Panc1 (cell line): ENCODE measurements at regions not wholly inside any gene's neighbourhood (a gene's known extent, or its start where the extent isn't known, plus 50 kb on each side); places are given as distances from the start of the nearest gene placed in this dataset.

Experiments used
- ATAC-seq: fragments of 200-7000 bp; cut with Tn5 transposase; 2 replicates; pipeline ENCODE4 v1.9.1; 2020; ENCODE audit warnings: mild to moderate bottlenecking, moderate library complexity
- BruUV-seq: library from RNA; stranded (reverse); fragments of 400-500 nt; replicated peaks from 2 replicates; lab custom pipeline; 2021; lab: Mats Ljungman, UMichigan
- CTCF ChIA-PET: fragments of 300-600 bp; sonication (Branson Sonifier 250); formaldehyde crosslinking; loops from one replicate; lab custom pipeline; 2022; ENCODE audit warnings: antibody characterized with exemption; lab: Charles Lee
- POLR2A ChIA-PET: fragments of 300-600 bp; sonication (Branson Sonifier 250); formaldehyde crosslinking; loops from one replicate; lab custom pipeline; 2022; ENCODE audit warnings: antibody characterized with exemption; lab: Charles Lee
- DNase-seq: peaks from one replicate; pipeline ENCODE4 v3.0.0-alpha.2; 2010; ENCODE audit warnings: low read depth, low spot score
- H3K27ac ChIP-seq: 2 replicates; pipeline ENCODE4 v1.5.1; 2011; ENCODE audit warnings: mild to moderate bottlenecking, low read length, inconsistent platforms
- H3K27me3 ChIP-seq: fragments of 200-500 bp; sonication (Bioruptor generic); 2 replicates; pipeline ENCODE4 v1.6.0; 2014; ENCODE audit warnings: low read length, inconsistent platforms; ENCODE audit not compliant: control insufficient read depth, insufficient read depth
- H3K36me3 ChIP-seq: fragments of 200-500 bp; sonication (Bioruptor generic); 2 replicates; pipeline ENCODE4 v1.5.1; 2014; ENCODE audit warnings: inconsistent platforms, mild to moderate bottlenecking, low read length, moderate library complexity; ENCODE audit not compliant: control insufficient read depth, insufficient read depth
- H3K4me1 ChIP-seq: 2 replicates; pipeline ENCODE4 v1.5.1; 2011; ENCODE audit warnings: inconsistent platforms, mild to moderate bottlenecking, low read length, moderate library complexity; ENCODE audit not compliant: control insufficient read depth, insufficient read depth
- H3K4me3 ChIP-seq, 2 experiments: 2 replicates each; pipeline ENCODE4 v1.5.1; 2011 to 2012; ENCODE audit warnings: low read depth in 2 of 2, low read length in 2 of 2, mild to moderate bottlenecking in 2 of 2, inconsistent platforms in 1 of 2, moderate library complexity in 1 of 2
- H3K9me3 ChIP-seq: fragments of 200-500 bp; sonication (Bioruptor generic); 2 replicates; pipeline ENCODE4 v1.5.1; 2014; ENCODE audit warnings: low read depth, mild to moderate bottlenecking, inconsistent platforms, low read length, moderate library complexity; ENCODE audit not compliant: control insufficient read depth, insufficient read depth
- CTCF ChIP-seq: fragments of 450-650 bp; IDR thresholded peaks from 2 replicates; pipeline ENCODE4 v1.5.1; 2017; ENCODE audit warnings: mild to moderate bottlenecking
- POLR2AphosphoS5 ChIP-seq: IDR thresholded peaks from 2 replicates; pipeline ENCODE4 v1.6.1; 2012; ENCODE audit warnings: mild to moderate bottlenecking, low read depth, low read length, moderate library complexity
- REST ChIP-seq, 2 experiments: IDR thresholded peaks; 2 replicates each; pipeline ENCODE4 v1.6.1; 2011 to 2012; ENCODE audit warnings: low read depth in 2 of 2, control low read depth in 1 of 2, low read length in 1 of 2, mild to moderate bottlenecking in 1 of 2, moderate library complexity in 1 of 2; ENCODE audit not compliant: insufficient read depth in 1 of 2
- SIN3A ChIP-seq: IDR thresholded peaks from 2 replicates; pipeline ENCODE4 v1.6.1; 2012; ENCODE audit warnings: low read depth, mild to moderate bottlenecking, low read length, moderate library complexity, borderline replicate concordance; ENCODE audit not compliant: insufficient read depth
- TCF7L2 ChIP-seq: IDR thresholded peaks from 2 replicates; pipeline ENCODE4 v1.6.1; 2011; ENCODE audit warnings: mild to moderate bottlenecking, low read depth, low read length, inconsistent platforms
- in situ Hi-C: cut with HindIII; loops from 2 replicates; pipeline ENCODE4 v1.10.0; 2016; ENCODE audit warnings: low sequenced_read_pairs, low pct_unique_long_range_greater_than_20kb
- intact Hi-C: fragments of 100-400 bp; cut with micrococcal nuclease; formaldehyde crosslinking; loops from one replicate; pipeline ENCODE4 v1.10.0; 2022; ENCODE audit not compliant: unreplicated experiment

- POLR2A ChIA-PET: no interaction called here
- no peak for TF ChIP-seq TCF7L2
- TF ChIP-seq POLR2AphosphoS5: no peak
- TF ChIP-seq REST (IDR thresholded peaks at IDR 0.05; ENCODE audit: insufficient read depth in 1 of 2, low read depth in 2 of 2, low read length in 1 of 2): no peak
- no peak for TF ChIP-seq SIN3A
- no peak for TF ChIP-seq CTCF
- BruUV-seq: no TSS peak
- CTCF ChIA-PET: no interaction called here
- no peak overlapping the region for H3K4me3 ChIP-seq
- no peaks in the 10 kb centered on the region for H3K9me3 ChIP-seq
- intact Hi-C loops (no loop called here), in situ Hi-C loops (no loop called here)
- H3K4me1 ChIP-seq: no peaks in the 10 kb centered on the region
- no peak overlapping the region for H3K27ac ChIP-seq
- no peak for DNase-seq
- H3K27me3 ChIP-seq: no peaks in the 10 kb centered on the region
- no peaks in the 10 kb centered on the region for H3K36me3 ChIP-seq
- ATAC-seq: no peak
Measured at GRCh38 chr6:48476257-48476656, 365.3 kb upstream of the PTCHD4 start.

- DNase-seq: no peak
- in situ Hi-C loops (no loop called here), intact Hi-C loops (no loop called here)
- no TSS peak for BruUV-seq
- no peak for ATAC-seq
- Histone ChIP-seq H3K36me3 (no peaks in the 10 kb centered on the region), H3K4me1 (no peaks in the 10 kb centered on the region), H3K27me3 (no peaks in the 10 kb centered on the region), H3K4me3 (no peak overlapping the region), H3K9me3 (no peaks in the 10 kb centered on the region), H3K27ac (no peak overlapping the region)
- ChIA-PET CTCF (no interaction called here), POLR2A (no interaction called here)
- TF ChIP-seq TCF7L2: no peak
- no peak for TF ChIP-seq REST (IDR thresholded peaks at IDR 0.05; ENCODE audit: insufficient read depth in 1 of 2, low read depth in 2 of 2, low read length in 1 of 2)
- no peak for TF ChIP-seq SIN3A
- TF ChIP-seq POLR2AphosphoS5: no peak
- no peak for TF ChIP-seq CTCF
Measured at GRCh38 chr6:48475275-48475674, 364.3 kb upstream of the PTCHD4 start.
